ENCODE measurements at regions not wholly inside any gene's neighbourhood (a gene's known extent, or its start where the extent isn't known, plus 50 kb on each side); places are given as distances from the start of the nearest gene placed in this dataset.

DNA sequence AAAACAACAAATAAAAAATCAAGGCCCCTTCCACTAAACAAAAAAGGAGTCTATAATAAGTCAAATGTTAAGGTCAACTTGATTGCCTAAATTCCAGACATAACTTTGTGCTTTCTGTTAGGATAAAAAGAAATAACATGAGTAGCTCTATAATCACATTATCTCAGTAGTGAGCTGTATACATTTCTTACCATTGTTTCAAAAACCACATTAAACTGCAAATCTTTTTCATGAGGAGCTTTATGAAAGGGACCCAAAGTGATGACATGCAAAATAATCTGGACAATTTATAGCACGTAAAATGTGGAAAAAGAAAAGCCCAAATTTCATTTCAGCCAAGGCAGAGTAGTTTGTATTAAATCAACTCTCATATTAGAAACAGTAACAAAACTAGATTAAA is 269.2 kb downstream of the KLF12 start (continued):
- TF ChIP-seq EZH2phosphoT487 (IDR thresholded peaks at IDR 0.05; ENCODE audit: borderline replicate concordance): no peak
- TF ChIP-seq CBX3 (IDR thresholded peaks at IDR 0.05; ENCODE audit: low read depth): no peak
- TF ChIP-seq SIN3A (IDR thresholded peaks at IDR 0.05; ENCODE audit: low read depth): no peak
- no peak for TF ChIP-seq POLR2AphosphoS5 (IDR thresholded peaks at IDR 0.05; ENCODE audit: low read depth, low read length)
- no peak for TF ChIP-seq RAD21 (IDR thresholded peaks at IDR 0.05; ENCODE audit: low read depth)

DNA sequence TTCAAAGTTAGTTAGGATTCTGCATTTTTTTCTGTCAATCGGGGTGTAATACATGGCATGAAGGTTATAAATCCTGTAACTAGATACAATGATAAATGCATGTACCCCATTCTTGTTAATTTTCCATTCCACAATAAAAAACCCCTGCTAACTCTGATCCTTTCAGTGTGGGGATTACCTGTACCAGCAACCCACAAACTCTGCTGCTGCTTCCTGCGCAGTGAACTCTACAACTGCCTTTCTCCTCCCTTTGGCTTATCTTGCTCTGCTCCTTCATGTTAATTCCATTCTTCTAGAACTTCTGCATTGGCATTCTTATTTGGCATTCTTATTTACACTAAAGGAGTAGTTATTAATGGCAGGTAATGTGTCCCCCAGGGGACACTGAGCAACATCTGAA is 273.1 kb downstream of the KLF12 start:
- no peaks in the 10 kb centered on the region for H3K9me2 ChIP-seq (ENCODE audit: insufficient read depth)
- H3K4me1 ChIP-seq (ENCODE audit: control insufficient read depth in 1 of 2, insufficient read depth in 2 of 2, low read length in 2 of 2): no peaks in the 10 kb centered on the region
- DNase-seq (ENCODE audit: low read depth, low spot score) (no peak), ATAC-seq (no peak)
- no peak overlapping the region for H3K27ac ChIP-seq (ENCODE audit: low read depth, low read length)
- H4K20me1 ChIP-seq (ENCODE audit: insufficient read depth): no peaks in the 10 kb centered on the region
- no peaks in the 10 kb centered on the region for H3K27me3 ChIP-seq (ENCODE audit: insufficient read depth, low read length)
- no peak overlapping the region for H3K4me2 ChIP-seq (ENCODE audit: low read length)
- no peak overlapping the region for H3K9ac ChIP-seq (ENCODE audit: low read length)
- H3K79me2 ChIP-seq (ENCODE audit: insufficient read depth, low read length): no peaks in the 10 kb centered on the region
- ChIA-PET POLR2A (no interaction called here), RAD21 (ENCODE audit: low non-redundant PET in 1 of 2, low total read pairs in 2 of 2, uncharacterized antibody in 2 of 2, unreplicated experiment in 2 of 2) (no interaction called here), CTCF (no interaction called here)
- no peak overlapping the region for H3K4me3 ChIP-seq (replicated peaks in 1 of 2; ENCODE audit: low read depth in 1 of 2, low read length in 2 of 2)
- no peaks in the 10 kb centered on the region for H3K36me3 ChIP-seq (ENCODE audit: control insufficient read depth in 1 of 2, insufficient read depth in 2 of 2, low read length in 2 of 2)
- H3K9me3 ChIP-seq (ENCODE audit: control insufficient read depth in 1 of 2, insufficient read depth in 1 of 2, low read depth in 1 of 2, low read length in 2 of 2): no peaks in the 10 kb centered on the region
- intact Hi-C loops (cut with micrococcal nuclease): no loop called here
- TF ChIP-seq CBX3 (IDR thresholded peaks at IDR 0.05; ENCODE audit: low read depth) (no peak), SP1 (IDR thresholded peaks at IDR 0.05; ENCODE audit: low read depth) (no peak), EGR1 (IDR thresholded peaks at IDR 0.05; ENCODE audit: low read depth) (no peak)
- H2AFZ ChIP-seq (ENCODE audit: low read depth, low read length, poor library complexity, severe bottlenecking): no peak overlapping the region
- BruUV-seq (replicated peaks): no TSS peak

DNA sequence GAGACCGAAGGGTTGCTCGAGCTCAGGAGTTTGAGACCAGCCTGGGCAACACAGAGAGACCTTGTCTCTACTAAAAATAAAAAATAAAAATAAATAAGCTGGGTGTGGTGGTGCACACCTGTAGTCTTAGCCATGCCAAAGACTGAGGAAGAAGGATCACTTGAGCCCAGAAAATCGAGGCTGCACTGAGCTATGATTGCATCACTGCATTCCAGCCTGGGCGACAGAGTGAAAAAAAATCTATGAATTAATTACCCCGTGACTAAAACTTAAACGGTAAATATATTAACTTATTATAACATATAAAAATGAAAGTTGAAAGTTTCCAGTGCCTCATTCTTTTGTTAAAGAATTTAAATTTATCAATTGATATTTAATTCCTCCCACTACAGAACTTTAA is 273.7 kb downstream of the KLF12 start:
- ChIA-PET POLR2A (no interaction called here), CTCF (no interaction called here)

More for the DNA sequence above, 273.7 kb downstream of the KLF12 start:
- Histone ChIP-seq H3K9me3 (ENCODE audit: control insufficient read depth in 1 of 2, insufficient read depth in 1 of 2, low read depth in 1 of 2, low read length in 2 of 2) (no peaks in the 10 kb centered on the region), H3K79me2 (ENCODE audit: insufficient read depth, low read length) (no peaks in the 10 kb centered on the region), H3K9me2 (ENCODE audit: insufficient read depth) (no peaks in the 10 kb centered on the region), H3K9ac (ENCODE audit: low read length) (no peak overlapping the region), H3K27me3 (ENCODE audit: insufficient read depth, low read length) (no peaks in the 10 kb centered on the region), H4K20me1 (ENCODE audit: insufficient read depth) (no peaks in the 10 kb centered on the region), H3K36me3 (ENCODE audit: control insufficient read depth in 1 of 2, insufficient read depth in 2 of 2, low read length in 2 of 2) (no peaks in the 10 kb centered on the region), H3K4me1 (ENCODE audit: control insufficient read depth in 1 of 2, insufficient read depth in 2 of 2, low read length in 2 of 2) (no peaks in the 10 kb centered on the region), H3K4me3 (replicated peaks in 1 of 2; ENCODE audit: low read depth in 1 of 2, low read length in 2 of 2) (no peak overlapping the region), H2AFZ (ENCODE audit: low read depth, low read length, poor library complexity, severe bottlenecking) (no peak overlapping the region), H3K4me2 (ENCODE audit: low read length) (no peak overlapping the region), H3K27ac (ENCODE audit: low read depth, low read length) (no peak overlapping the region)
- no peak for ATAC-seq
- BruUV-seq (replicated peaks): no TSS peak
- intact Hi-C loops (cut with micrococcal nuclease): no loop called here
- RAD21 ChIA-PET (ENCODE audit: low non-redundant PET in 1 of 2, low total read pairs in 2 of 2, uncharacterized antibody in 2 of 2, unreplicated experiment in 2 of 2): no interaction called here
- no peak for DNase-seq (ENCODE audit: low read depth, low spot score)
- TF ChIP-seq SIN3A (IDR thresholded peaks at IDR 0.05; ENCODE audit: low read depth): no peak
- TF ChIP-seq MAX (IDR thresholded peaks at IDR 0.05): no peak
- no peak for TF ChIP-seq ZNF274 (IDR thresholded peaks at IDR 0.05; ENCODE audit: low read depth, low read length)
- no peak for TF ChIP-seq CTCF (IDR thresholded peaks at IDR 0.05 in 2 of 3, conservative IDR thresholded peaks at IDR 0.05 in 1 of 3; ENCODE audit: borderline replicate concordance in 1 of 3, insufficient read depth in 1 of 3, low read depth in 2 of 3, low read length in 2 of 3)
- no peak for TF ChIP-seq SP1 (IDR thresholded peaks at IDR 0.05; ENCODE audit: low read depth)
- no peak for TF ChIP-seq EZH2phosphoT487 (IDR thresholded peaks at IDR 0.05; ENCODE audit: borderline replicate concordance)
- no peak for TF ChIP-seq RAD21 (IDR thresholded peaks at IDR 0.05; ENCODE audit: low read depth)
- no peak for TF ChIP-seq ZFX (IDR thresholded peaks at IDR 0.05)
- TF ChIP-seq YY1 (IDR thresholded peaks at IDR 0.05; ENCODE audit: extremely low read depth, insufficient replicate concordance, low read depth, low read length): no peak
- no peak for TF ChIP-seq ELF1 (IDR thresholded peaks at IDR 0.05; ENCODE audit: borderline replicate concordance, low read depth)

All from HCT116 (cell line).